GM19467 (cell line): ENCODE measurements at regions not wholly inside any gene's neighbourhood (a gene's known extent, or its start where the extent isn't known, plus 50 kb on each side); places are given as distances from the start of the nearest gene placed in this dataset.

Experiments used
- ATAC-seq: cut with Tn5 transposase; IDR thresholded peaks from one replicate; pipeline ENCODE4 v1.9.1; 2021; ENCODE audit warnings: mild to moderate bottlenecking, moderate library complexity; ENCODE audit not compliant: unreplicated experiment

DNA sequence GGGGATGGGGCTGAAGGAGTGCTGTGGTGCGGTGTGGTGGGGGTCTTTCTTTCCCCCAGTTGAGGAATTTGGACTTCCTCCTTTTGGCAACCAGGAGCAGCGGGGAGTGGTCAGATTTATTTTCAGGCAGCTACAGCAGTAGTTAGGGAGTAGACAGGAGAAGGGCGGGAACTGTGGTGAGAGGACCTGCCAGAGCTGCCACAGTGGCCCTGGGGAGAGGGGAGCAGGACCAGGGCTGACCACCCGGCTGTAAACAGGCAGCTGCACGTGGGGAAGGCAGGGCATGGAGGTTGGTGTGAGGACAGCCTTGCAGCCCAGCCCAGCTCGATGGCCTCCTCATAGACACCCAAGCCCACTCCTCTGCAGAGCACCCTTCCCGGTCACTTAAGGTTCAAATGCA lies 197.2 kb downstream of the GLI2 start:
- no peak for ATAC-seq

DNA sequence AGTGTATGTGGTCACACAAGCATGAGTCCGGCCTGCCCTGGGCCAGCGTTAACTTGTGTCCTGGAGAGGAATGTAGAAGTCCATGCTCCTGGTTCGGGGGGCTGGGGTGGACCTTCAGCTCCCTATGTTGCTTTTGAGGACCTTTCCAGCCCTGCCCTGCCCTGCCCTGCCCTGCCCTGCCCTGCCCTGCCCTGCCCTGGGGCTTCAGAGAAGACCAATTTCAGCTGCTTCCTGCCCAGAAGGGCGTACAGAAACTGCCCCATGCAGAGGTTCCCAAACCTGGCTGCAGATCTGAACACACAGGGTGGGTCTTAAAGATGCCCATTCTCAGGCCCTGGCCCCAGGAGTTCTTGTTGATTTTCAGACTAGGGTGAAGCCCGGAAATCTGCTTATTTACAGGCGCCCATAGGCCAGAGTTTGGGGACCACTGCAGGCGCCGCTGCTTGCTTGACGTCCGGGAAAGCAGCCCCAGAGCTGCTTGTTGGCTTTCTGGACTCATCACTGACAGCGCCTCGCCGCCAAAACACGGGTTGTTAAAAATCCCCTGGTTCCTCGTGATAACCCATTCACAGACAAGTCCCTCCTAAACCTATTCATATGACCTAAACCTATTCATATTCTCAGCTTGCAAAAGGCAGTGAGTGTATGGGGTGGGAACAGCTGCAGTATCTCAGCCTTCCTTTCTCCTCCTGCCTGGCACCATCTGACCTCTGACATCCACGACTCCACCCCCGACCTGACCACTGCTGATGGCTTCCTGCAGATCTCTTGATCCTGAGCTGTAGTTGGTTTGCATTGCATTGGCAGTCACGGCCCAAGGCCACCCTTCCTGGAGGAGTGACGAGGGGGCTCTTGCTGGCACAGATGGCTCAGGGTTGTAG lies 198.3 kb downstream of the GLI2 start:
- no peak for ATAC-seq

GRCh38 chr2:120934574-120935338 lies 199.1 kb downstream of the GLI2 start:
- ATAC-seq = no peak

- no peak for ATAC-seq
These were observed 200.0 kb downstream of the GLI2 start for GRCh38 chr2:120935339-120936313.

DNA sequence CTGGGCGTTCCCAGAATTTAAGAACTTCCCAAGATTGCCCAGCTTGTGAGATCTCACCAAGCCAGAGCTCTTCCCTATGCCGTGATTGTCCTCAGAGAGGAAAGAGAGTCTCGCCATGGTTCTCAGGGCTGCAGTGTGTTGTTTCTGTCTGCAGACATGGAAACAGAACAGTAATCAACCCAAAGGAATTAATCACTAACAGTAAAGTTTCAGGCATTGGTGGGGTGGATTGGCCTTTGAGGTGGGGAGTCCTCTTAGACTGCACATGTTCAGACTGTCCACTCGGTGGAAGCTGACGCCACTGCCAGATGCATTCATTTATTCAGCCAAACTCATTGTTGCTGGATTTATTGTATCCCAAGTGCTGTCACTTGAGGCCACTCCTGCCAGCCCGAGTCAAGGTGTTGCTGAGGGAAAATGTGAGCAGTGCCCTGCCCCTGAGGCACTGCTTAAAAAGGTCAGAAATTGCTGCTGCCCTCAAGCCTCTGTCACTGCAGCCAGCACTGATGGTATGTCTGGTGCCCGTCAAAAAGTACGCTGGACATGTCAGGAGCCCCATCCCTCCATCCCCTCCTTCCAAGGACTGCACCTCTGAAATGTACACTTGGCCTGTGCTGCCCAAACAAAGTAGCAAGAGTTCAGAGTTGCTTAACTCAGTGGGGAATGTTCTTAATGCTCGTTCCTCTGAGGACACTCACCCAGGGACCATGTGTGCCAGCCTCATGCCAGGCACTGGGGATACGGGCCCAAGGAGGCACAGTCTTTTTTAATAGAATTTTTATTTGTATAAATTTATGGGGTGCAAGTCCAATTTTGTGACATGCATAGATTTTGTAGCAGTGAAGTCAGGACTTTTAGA lies 201.0 kb downstream of the GLI2 start:
- no peak for ATAC-seq

DNA sequence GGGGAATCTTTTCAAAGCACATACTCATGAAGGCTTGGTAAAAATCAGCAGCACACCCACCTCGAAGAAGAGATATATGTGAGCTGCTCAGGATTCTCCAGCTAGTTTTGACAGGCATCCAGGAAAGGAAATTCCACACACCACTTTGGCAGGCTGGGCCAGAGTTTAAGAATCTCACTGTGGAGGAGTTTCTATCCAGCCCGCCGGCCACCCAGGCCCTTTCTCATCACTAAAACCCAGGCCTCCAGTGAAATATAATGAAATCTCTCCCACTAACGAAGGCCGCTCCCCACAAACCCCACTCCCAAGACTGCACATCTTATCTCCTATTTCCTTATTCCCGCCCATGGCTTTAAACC lies 202.0 kb downstream of the GLI2 start:
- ATAC-seq = no peak

DNA sequence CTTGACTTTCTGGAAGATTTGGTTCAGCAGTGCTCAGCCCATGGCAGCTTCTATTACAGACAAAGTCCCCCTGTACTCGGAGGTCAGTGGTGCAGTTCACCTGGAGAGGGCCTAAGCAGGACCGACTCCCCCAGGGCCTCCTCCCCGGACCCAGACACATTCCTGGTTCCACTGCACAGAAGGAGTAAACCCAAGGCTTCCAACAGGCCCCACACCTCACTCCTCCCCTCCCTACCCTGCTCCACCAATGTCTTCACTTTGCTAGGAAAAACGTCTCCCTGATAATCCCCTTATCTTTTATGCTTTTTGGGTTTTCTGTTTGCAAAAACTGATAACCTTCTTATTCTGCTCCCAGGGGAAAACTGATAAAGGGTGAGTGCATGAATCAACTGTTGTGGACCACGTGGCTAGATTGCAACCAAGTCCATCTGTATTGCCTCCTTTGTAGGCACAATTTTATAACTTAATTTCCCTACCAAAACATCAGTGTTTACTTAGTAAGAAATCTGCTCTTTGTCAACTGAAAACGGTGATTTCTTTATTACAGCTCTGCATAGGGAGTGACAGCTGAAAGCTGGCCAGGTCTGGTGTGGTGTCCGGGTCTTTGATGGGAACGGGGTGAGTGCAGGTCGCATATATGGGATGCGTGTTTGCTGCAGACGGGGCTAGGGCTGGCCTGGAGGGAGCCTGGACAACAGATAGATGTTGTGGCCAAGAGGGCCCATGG lies 202.5 kb downstream of the GLI2 start:
- ATAC-seq = no peak

- ATAC-seq = no peak
These were observed 204.1 kb downstream of the GLI2 start for GRCh38 chr2:120939595-120940318.

DNA sequence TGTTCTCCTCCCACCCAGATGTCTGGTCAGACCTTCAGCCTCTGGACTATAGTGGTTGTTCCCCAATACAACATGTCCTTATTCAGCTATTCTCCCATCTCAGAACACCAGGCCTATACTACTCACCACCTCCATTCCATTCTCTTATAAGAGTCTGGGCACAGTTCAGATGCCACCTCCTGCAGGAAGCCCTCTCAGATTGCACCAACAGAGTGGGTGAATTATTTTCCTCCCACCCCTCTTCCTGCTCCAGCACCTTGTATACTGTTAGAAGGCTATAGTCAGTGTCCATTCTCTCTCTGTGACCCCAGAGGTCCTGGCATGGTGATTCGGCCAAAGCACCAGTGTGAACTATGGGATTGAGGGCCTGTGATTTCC lies 204.6 kb downstream of the GLI2 start:
- no peak for ATAC-seq

DNA sequence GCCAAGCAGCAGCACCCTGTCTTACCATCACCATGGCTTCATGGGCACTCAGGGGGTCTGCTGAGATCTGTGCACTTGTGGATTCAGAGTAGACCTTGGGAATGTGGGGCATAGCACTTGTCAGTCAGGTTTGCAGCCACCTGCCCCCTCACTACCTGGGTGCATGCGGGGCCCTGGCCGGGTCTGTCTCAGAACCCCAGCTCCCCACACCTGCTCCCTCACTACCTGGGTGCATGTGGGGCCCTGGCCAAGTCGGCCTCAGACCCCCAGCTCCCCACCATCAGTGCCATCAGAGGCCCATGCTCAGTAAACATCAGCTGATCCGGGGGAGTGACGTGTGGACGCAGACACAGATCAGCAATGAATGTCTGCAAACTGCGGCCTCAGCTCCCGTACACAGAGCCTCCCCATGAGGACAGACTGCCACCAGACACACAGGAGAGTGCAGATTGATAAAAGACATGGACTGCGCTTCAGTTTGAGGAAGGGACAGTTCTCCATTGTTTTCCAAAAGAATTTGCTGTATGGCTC lies 205.1 kb downstream of the GLI2 start:
- ATAC-seq = no peak

DNA sequence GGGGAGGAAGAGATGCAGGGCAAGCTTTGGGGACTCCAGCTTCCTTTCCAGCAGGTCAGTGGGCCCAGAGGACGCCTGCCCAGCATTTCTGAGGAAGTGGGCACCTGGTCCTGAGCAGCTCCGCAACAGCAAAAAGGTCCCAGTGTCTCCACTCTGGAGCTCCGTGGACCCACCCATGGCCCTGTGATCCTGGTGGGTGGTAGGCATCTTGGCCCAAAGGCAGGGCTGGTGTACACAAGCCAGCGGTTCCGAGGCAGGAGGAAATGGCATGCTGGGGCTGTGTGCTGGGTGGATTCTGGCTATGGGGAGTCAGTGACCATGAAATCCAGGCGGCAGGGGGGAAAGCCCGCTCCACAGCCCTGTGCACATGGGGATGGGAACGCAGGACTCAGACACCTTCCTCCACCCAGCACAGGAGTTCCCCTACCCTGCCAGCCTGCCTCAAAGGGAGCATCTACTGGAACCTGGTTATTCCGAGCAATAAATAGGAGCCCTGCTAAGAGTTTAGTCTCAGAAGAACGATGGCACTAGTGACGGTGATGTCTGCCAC lies 206.0 kb downstream of the GLI2 start:
- ATAC-seq = no peak

DNA sequence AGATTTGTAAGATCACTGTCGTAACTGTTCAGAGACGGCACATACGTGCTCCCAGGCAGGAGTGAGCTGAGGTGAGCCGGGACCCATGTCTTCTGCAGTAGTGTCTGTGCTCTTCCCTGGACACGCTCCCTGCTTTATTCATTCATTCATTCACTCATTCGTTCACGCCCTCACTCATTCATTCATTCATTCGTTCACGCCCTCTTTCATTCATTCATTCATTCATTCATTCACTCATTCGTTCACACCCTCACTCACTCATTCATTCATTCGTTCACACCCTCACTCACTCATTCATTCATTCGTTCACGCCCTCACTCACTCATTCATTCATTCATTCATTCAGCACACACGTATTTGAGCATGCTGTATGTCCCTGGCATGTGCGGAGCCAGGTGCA lies 207.0 kb downstream of the GLI2 start:
- ATAC-seq = no peak

GRCh38 chr2:120943403-120944034 lies 207.9 kb downstream of the GLI2 start:
- no peak for ATAC-seq

DNA sequence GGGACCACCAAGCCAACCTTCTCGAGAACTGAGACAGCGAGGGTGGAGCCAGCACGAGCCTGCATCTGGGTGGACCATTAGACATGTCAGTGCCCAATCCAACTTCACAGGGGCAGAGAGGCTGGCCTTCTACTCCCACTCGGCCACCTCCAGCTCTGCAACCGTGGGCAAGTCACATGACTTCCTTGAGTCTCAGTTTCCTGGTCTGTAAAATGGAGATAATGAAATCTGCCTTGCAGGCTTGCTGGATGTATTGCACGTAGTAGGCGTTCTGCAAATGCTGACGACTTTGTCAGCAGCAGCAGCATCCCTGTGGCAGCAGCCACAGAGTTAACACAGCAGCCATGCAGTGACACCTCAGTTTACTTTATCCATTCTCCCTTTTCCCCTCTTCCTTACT lies 208.9 kb downstream of the GLI2 start:
- no peak for ATAC-seq

DNA sequence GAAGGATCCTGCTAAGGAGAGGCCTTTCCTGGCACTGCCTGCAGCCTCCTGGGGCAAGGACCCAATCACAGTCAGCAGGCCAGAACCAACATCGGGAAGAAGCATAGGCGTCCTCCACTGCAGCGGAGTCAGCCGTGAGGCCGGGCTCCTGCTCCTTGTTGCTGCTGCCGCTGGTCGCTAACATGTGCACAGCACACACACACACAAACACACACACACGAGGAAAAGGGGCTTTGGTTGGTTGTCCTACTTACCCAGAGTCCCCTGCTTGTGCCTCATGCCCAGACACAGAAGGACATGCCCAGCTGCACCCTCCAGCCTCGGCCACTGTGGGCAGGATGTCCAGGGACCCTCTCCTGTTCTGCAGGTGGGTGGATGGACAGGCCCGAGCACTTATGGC lies 209.4 kb downstream of the GLI2 start:
- ATAC-seq = no peak

DNA sequence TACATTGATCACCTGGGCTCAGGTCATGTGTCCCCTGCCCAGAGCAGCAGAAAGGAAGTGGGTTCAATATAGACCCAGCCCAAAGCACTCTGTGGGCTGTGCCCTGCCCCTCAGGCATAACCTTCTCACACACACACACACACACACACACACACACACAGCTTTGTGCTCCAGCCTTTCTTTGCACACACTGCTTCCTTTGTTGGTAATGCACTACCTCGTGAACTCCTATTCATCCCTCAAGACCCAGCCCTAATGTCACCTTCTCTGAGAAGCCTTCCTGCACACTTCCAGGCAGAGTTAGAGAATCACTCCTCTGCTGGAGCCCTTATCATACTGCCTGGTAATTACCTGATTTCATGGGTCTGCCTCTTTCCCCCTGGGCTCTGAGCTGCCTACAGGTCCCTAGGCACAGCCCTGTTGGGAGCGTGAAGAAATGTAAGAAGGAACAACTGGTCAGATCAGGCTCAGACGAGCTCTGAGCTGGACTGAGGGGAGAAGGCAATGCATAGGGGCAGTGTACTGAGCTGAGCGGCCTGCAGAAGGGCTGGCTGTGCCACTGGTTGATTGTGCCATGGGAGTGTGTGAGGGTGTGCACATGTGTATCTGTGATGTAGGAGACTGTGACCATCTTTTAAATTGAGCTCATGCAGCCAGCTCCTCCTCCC lies 210.3 kb downstream of the GLI2 start:
- ATAC-seq = no peak

DNA sequence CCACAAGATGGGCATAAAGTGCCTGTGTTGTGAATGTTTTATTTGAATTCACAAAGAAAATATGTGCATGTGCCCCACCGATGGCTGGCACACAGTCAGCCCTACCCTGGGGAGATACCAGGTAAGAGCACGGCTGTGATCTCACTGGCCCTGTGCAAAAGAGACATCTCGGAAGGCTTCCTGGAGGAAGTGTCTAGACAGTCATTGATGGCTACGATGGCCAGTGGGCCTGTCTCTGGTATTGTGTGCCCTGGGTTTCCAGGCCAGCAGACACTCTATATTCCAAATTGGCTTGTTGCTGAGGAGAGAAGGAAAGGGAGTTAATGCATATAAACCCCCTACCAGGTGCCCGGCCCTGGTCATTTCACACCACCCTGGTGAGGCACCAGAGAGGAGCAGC lies 211.7 kb downstream of the GLI2 start:
- no peak for ATAC-seq
